B cell (primary cell): ENCODE measurements at regions not wholly inside any gene's neighbourhood (a gene's known extent, or its start where the extent isn't known, plus 50 kb on each side); places are given as distances from the start of the nearest gene placed in this dataset.

Source experiments
- ATAC-seq: fragments of 200-7000 bp; cut with Tn5 transposase; one replicate; pipeline ENCODE4 v1.10.0; 2021; ENCODE audit warnings: low read depth, mild to moderate bottlenecking, moderate number of reproducible peaks, moderate library complexity
- CTCF ChIA-PET: fragments of 350-600 bp; sonication (Branson Sonifier 250); formaldehyde crosslinking; loops from one replicate; lab custom pipeline; 2021; ENCODE audit warnings: antibody characterized with exemption, inconsistent platforms; lab: Charles Lee
- POLR2A ChIA-PET: fragments of 350-600 bp; sonication (Branson Sonifier 250); formaldehyde crosslinking; loops from one replicate; lab custom pipeline; 2021; ENCODE audit warnings: antibody characterized with exemption; lab: Charles Lee
- DNase-seq: peaks from one replicate; pipeline ENCODE4 v3.0.0; 2013
- H2AFZ ChIP-seq: 2 replicates; pipeline ENCODE4 v1.6.1; 2012; ENCODE audit warnings: mild to moderate bottlenecking, low read depth, low read length; ENCODE audit not compliant: insufficient read depth, poor library complexity, severe bottlenecking
- H3K27ac ChIP-seq, 2 donors: 1 replicate in 1 of 2; 2 replicates in 1 of 2; pipeline ENCODE4 v1.5.1; 2012 to 2013; ENCODE audit warnings: low read length in 2 of 2, mild to moderate bottlenecking in 2 of 2, moderate library complexity in 1 of 2
- H3K27me3 ChIP-seq, 4 experiments: fragments of 200-600 bp in 1 of 4; sonication (generic) in 1 of 4; replicated peaks in 1 of 4; 1 replicate in 2 of 4; 2 replicates in 2 of 4; pipeline versions ENCODE4 v1.6.1 to v1.7.0; 2013 to 2016; ENCODE audit warnings: low read length in 3 of 4, mild to moderate bottlenecking in 2 of 4, mixed read lengths in 1 of 4, moderate library complexity in 1 of 4; ENCODE audit not compliant: insufficient read depth in 4 of 4, control insufficient read depth in 3 of 4; ENCODE audit errors: control extremely low read depth in 1 of 4
- H3K36me3 ChIP-seq, 2 experiments: replicated peaks in 1 of 2; 1 replicate in 1 of 2; 2 replicates in 1 of 2; pipeline versions ENCODE4 v1.6.1 to v1.7.1; 2013; ENCODE audit warnings: low read length in 1 of 2; ENCODE audit not compliant: insufficient read depth in 2 of 2, control insufficient read depth in 1 of 2; ENCODE audit errors: control extremely low read depth in 1 of 2, extremely low read depth in 1 of 2
- H3K4me1 ChIP-seq, 2 donors: fragments of 200-600 bp in 1 of 2; sonication (generic) in 1 of 2; 1 replicate in 1 of 2; 2 replicates in 1 of 2; pipeline versions ENCODE4 v1.5.1 to v1.6.1; 2013 to 2017; ENCODE audit warnings: low read length in 2 of 2; ENCODE audit not compliant: control insufficient read depth in 2 of 2, insufficient read depth in 2 of 2
- H3K4me2 ChIP-seq: replicated peaks from 2 replicates; pipeline ENCODE3; 2012; ENCODE audit warnings: mild to moderate bottlenecking, low read depth, low read length; ENCODE audit not compliant: poor library complexity, severe bottlenecking
- H3K4me3 ChIP-seq, 5 experiments: fragments of 200-600 bp in 1 of 5; sonication (generic) in 1 of 5; 1 replicate in 3 of 5; 2 replicates in 2 of 5; pipeline versions ENCODE4 v1.5.1 to v1.7.0; 2011 to 2016; ENCODE audit warnings: low read length in 4 of 5, mild to moderate bottlenecking in 4 of 5, low read depth in 2 of 5, control low read depth in 1 of 5, moderate library complexity in 1 of 5; ENCODE audit not compliant: insufficient read depth in 1 of 5; ENCODE audit errors: control extremely low read depth in 1 of 5, extremely low read depth in 1 of 5
- H3K79me2 ChIP-seq: fragments of 200-600 bp; sonication (generic); one replicate; pipeline ENCODE4 v1.6.0; 2016; ENCODE audit warnings: low read length; ENCODE audit not compliant: control insufficient read depth, insufficient read depth
- H3K9ac ChIP-seq: fragments of 200-600 bp; sonication (generic); 2 replicates; pipeline ENCODE4 v1.6.1; 2017; ENCODE audit warnings: mild to moderate bottlenecking, low read length, moderate library complexity
- H3K9me3 ChIP-seq, 3 donors: one replicate each; pipeline versions ENCODE4 v1.6.1 to v1.7.1; 2013; ENCODE audit warnings: low read length in 2 of 3; ENCODE audit not compliant: control insufficient read depth in 2 of 3, insufficient read depth in 1 of 3; ENCODE audit errors: control extremely low read depth in 1 of 3
- H4K20me1 ChIP-seq: 2 replicates; pipeline ENCODE4 v1.6.0; 2012; ENCODE audit warnings: mild to moderate bottlenecking, low read length; ENCODE audit not compliant: insufficient read depth, control insufficient read depth, poor library complexity, severe bottlenecking
- H3K27ac Mint-ChIP-seq: one replicate; pipeline ENCODE4 v1.8.0; 2021; ENCODE audit warnings: mixed read lengths
- H3K27me3 Mint-ChIP-seq: one replicate; pipeline ENCODE4 v1.8.0; 2021; ENCODE audit warnings: mixed read lengths
- H3K4me1 Mint-ChIP-seq: one replicate; pipeline ENCODE4 v1.8.0; 2021; ENCODE audit warnings: mixed read lengths
- H3K4me3 Mint-ChIP-seq: one replicate; pipeline ENCODE4 v1.8.0; 2021; ENCODE audit warnings: mixed read lengths
- H3K9me3 Mint-ChIP-seq: one replicate; pipeline ENCODE4 v1.8.0; 2022; ENCODE audit warnings: mixed read lengths; ENCODE audit not compliant: insufficient read depth
- EZH2 ChIP-seq: IDR thresholded peaks from 2 replicates; pipeline ENCODE4 v1.6.1; 2012; ENCODE audit warnings: borderline replicate concordance, low read depth, mild to moderate bottlenecking, moderate library complexity, low read length; ENCODE audit not compliant: insufficient read depth, poor library complexity, severe bottlenecking
- WGBS: methylation state at CpG from one replicate; pipeline ENCODE4 v1.1.5; 2013; ENCODE audit warnings: missing lambda C conversion rate; ENCODE audit not compliant: insufficient coverage; 5-methylcytosine and 5-hydroxymethylcytosine counted together
- intact Hi-C: fragments of 100-400 bp; cut with micrococcal nuclease; formaldehyde crosslinking; loops from one replicate; pipeline ENCODE4 v1.10.0; 2022
- TF ChIP-seq, protein P1 (sequence below): fragments of 200-600 bp; IDR thresholded peaks from one replicate; pipeline ENCODE4 v1.8.0; 2022; ENCODE audit warnings: antibody characterized with exemption, mild to moderate bottlenecking

DNA sequence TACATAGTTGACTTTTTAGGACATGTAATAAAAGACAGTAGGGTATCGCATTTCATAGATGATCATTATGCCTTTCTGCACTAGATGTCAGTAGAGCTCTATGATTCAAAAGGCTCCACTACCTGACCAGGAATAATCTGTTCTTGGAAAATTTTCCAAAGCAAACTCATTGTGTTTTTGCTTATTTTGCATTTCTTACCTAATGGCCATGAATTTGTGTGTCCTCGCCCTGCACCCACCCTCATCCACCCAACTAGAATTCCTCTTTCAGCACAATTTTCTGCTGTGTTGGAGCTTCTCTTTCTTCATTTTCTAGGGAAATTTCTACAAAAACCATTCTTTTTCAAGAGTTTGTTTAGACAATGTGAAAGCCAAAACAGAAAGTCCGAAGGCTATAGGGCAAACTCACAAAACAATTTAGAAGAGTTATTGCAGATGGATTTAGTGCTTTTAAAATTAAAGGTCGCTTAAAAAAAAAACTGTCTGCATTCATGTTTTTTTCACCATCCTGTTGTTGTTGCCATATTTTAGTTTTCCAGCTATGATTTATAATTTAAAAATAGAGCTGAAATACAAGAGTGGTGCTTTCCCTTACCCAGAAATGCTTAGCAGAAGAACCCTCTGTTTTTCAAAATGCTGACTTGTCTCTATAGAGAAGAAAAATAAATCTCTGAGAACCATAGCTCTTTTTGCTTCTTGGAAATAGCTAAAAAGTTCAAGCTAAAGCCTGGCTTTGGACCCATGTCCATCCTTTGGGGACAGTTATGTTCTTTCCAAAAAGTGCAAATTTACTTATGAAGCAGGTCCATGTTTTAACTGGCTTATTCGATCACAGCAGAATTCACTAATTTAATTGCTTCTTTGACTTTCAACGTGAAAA lies 183.7 kb downstream of the SPATA18 start:
- CTCF ChIA-PET = no interaction called here
- H3K9me3 ChIP-seq = no peaks in the 10 kb centered on the region
- DNase-seq (no peak), ATAC-seq (no peak)
- H4K20me1 ChIP-seq = no peaks in the 10 kb centered on the region
- TF ChIP-seq, protein P1, sequence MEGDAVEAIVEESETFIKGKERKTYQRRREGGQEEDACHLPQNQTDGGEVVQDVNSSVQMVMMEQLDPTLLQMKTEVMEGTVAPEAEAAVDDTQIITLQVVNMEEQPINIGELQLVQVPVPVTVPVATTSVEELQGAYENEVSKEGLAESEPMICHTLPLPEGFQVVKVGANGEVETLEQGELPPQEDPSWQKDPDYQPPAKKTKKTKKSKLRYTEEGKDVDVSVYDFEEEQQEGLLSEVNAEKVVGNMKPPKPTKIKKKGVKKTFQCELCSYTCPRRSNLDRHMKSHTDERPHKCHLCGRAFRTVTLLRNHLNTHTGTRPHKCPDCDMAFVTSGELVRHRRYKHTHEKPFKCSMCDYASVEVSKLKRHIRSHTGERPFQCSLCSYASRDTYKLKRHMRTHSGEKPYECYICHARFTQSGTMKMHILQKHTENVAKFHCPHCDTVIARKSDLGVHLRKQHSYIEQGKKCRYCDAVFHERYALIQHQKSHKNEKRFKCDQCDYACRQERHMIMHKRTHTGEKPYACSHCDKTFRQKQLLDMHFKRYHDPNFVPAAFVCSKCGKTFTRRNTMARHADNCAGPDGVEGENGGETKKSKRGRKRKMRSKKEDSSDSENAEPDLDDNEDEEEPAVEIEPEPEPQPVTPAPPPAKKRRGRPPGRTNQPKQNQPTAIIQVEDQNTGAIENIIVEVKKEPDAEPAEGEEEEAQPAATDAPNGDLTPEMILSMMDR = no peak
- no peak for TF ChIP-seq EZH2
- H3K4me3 ChIP-seq = no peak overlapping the region
- intact Hi-C loops = no loop called here
- H3K27ac ChIP-seq = no peak overlapping the region
- H3K9ac ChIP-seq = no peak overlapping the region
- H3K4me3 Mint-ChIP-seq = no peak overlapping the region
- no peaks in the 10 kb centered on the region for H3K79me2 ChIP-seq
- H3K4me1 ChIP-seq = no peaks in the 10 kb centered on the region
- H3K27me3 ChIP-seq = no peaks in the 10 kb centered on the region
- no peaks in the 10 kb centered on the region for H3K9me3 Mint-ChIP-seq
- no peaks in the 10 kb centered on the region for H3K4me1 Mint-ChIP-seq
- 80% methylated on average over 1 of the region's 6 CpGs for WGBS
- POLR2A ChIA-PET = no interaction called here
- H2AFZ ChIP-seq = no peak overlapping the region
- peaks cover 13% of the 10 kb centered on the region for H3K27me3 Mint-ChIP-seq
- no peak overlapping the region for H3K27ac Mint-ChIP-seq
- no peaks in the 10 kb centered on the region for H3K36me3 ChIP-seq
- no peak overlapping the region for H3K4me2 ChIP-seq

DNA sequence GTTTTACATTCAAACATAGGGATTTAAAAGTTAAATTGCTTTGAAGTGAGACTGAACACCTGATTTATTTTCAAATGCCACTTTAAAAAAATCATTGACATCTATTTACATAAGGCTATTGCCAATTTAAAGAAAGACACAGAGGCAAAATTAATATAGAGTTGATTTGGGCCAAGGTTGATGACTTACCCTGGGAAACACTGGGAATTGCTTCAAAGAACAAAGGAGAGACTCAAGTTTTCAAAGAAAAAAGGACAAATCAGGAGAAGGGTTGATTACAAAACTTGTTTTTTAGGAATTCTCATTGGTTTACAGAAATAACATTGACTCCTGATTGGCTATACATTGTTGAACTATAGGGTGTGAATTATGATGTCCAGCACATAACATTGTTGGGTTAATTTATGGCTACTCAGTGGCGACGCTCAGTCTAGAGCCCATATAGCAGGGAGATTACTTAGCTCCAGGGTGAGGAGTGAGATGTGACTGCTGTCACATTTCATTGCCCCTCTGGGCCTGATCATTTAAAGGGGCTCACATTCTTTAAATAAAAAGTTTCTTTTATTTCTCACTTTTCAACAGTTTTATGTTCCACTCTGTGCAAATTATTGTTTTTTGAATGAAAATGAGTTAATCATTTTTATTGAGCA lies 184.6 kb downstream of the SPATA18 start:
- no peak overlapping the region for H3K27ac ChIP-seq
- 100% methylated on average over 2 of the region's 2 CpGs for WGBS
- Mint-ChIP-seq H3K9me3 (no peaks in the 10 kb centered on the region), H3K4me3 (no peak overlapping the region), H3K27ac (no peak overlapping the region), H3K4me1 (no peaks in the 10 kb centered on the region), H3K27me3 (peaks cover 13% of the 10 kb centered on the region)
- H3K4me3 ChIP-seq = no peak overlapping the region
- H3K4me1 ChIP-seq = no peaks in the 10 kb centered on the region
- POLR2A ChIA-PET = no interaction called here
- H4K20me1 ChIP-seq = no peaks in the 10 kb centered on the region
- no peaks in the 10 kb centered on the region for H3K36me3 ChIP-seq
- DNase-seq (no peak), ATAC-seq (no peak)
- H2AFZ ChIP-seq = no peak overlapping the region
- no peak overlapping the region for H3K4me2 ChIP-seq
- CTCF ChIA-PET = no interaction called here
- no peaks in the 10 kb centered on the region for H3K79me2 ChIP-seq
- H3K9ac ChIP-seq = no peak overlapping the region
- intact Hi-C loops = no loop called here
- TF ChIP-seq, protein P1 = no peak
- no peak for TF ChIP-seq EZH2
- H3K9me3 ChIP-seq = no peaks in the 10 kb centered on the region
- H3K27me3 ChIP-seq = no peaks in the 10 kb centered on the region
